LHCN-M2 (cell line): ENCODE measurements at regions not wholly inside any gene's neighbourhood (a gene's known extent, or its start where the extent isn't known, plus 50 kb on each side); places are given as distances from the start of the nearest gene placed in this dataset.

Source experiments
- DNase-seq: peaks from one replicate; pipeline ENCODE4 v3.0.0-alpha.2; 2012; ENCODE audit warnings: low read depth

DNA sequence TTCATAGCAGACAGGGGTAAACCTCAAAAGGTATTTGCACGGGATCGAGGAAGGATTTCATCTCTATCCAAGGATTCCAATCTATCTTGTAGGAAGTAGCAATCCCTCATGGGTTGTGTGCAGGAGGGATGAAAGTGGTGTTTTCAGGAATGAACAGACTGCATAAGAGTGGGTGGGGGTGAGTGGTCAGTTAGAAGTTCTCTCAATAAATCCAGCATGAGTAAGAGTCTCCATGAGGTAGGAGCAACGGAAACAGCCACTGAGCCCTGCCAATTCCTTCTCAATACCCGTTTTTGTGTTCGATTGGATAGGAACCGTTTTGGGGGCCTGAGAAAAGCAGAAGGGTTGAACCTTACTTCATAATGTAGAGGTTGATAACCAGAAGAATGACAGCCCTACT, 375.6 kb downstream of the SOX9 start:
- DNase-seq = no peak

DNA sequence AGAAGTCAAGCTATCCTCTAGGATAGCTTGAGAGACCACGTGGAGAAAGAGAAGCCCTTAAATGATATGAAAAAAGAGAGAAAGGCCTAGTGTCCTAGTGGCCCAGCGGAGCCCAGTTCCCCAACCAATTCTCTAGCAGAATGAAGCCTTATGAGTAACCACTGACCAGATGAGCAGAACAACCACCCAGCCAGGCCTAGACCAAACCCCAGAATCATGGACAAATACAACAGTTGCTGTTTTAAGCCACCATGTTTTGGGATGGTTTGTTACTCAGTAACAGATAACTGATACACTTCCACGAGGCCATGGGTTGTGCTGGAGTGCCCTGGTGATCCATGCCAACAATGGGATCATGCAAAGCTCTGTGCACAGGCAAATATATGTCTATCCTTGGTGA, 377.1 kb downstream of the SOX9 start:
- no peak for DNase-seq

DNA sequence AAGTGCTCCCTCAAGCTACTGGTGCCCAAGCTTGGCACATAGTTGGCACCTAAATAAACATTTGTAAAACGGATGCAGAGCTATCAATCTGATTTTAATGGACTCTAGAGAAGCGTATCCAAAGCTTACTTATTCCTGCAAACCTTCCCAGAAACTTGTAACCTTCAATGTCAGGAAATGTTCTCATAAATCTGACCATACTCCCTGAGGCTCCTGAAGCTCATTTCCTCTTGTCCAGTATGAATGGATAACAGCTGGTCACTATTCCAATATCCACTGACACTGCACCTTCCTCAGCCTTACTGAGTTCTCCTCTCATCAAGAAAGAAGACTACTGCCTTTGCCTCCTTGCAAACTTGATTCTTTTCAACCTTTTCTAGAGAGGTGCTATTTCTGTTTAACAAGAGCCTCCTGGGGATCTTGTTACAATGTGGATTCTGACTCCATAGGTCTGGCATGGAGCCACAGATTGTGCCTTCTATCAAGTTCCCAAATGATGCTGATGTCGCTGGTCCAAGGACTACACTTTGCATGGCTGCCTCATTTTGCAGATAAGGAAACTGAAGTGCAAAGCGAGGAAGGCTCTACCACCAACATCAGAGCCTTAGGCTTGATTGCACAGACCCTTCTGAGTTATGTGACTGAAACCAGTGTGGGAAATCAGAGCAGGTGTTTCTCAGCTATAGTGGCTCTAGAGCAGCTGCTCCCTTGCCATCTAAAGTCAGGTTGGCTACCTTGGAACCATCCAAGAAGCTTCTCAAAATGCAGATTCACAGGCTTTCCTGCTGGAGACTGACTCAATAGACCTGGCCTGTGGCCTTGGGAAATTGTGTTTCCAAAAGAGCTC, 377.8 kb downstream of the SOX9 start:
- peak; percentile 20 for DNase-seq

DNA sequence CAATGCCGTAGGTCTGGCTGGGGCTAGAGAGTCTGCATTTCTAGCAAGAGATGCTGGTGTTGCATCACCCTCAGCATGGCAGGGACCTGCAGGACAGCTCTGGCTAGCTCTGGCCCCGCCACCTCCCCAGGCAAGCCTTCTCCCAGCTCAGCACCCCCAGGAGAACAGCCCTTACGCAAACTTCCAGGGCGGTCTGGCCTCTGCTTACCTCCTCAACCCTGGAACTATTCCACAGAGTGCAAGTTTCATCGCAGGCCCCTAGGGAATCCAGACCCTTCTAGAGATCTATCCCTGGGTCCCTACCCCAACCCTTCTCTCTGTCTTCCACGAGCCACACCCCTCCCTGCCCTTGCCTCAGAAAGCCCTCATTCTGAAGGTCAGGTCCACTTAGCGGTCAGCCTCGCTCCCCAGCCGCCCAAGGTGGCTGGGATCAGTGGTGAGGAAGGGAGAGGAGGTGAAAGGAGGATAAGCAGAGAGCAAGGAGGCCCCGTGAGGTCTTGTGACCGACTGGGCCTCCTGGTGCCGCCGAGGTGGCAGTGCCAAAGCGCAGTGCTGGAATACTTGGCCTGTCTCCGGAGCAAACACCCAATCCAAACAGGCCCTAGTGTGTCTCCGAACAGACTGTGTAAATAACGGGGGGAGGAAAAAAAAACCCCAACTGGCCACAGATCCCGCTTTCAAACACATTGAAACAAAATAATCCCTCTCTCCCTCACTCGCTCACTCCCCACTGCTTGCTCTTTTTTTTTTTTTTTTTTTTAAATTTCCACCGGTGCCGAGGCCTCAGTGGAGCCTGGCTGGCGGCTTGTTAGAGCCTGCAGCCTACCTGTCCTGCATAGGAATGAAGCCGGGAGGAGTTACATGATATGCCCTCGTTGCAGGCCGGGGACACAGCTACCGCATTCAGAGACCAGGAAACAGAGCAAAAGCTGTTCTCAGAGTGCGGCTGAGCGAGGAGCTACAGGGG, 380.9 kb downstream of the SOX9 start:
- no peak for DNase-seq

DNA sequence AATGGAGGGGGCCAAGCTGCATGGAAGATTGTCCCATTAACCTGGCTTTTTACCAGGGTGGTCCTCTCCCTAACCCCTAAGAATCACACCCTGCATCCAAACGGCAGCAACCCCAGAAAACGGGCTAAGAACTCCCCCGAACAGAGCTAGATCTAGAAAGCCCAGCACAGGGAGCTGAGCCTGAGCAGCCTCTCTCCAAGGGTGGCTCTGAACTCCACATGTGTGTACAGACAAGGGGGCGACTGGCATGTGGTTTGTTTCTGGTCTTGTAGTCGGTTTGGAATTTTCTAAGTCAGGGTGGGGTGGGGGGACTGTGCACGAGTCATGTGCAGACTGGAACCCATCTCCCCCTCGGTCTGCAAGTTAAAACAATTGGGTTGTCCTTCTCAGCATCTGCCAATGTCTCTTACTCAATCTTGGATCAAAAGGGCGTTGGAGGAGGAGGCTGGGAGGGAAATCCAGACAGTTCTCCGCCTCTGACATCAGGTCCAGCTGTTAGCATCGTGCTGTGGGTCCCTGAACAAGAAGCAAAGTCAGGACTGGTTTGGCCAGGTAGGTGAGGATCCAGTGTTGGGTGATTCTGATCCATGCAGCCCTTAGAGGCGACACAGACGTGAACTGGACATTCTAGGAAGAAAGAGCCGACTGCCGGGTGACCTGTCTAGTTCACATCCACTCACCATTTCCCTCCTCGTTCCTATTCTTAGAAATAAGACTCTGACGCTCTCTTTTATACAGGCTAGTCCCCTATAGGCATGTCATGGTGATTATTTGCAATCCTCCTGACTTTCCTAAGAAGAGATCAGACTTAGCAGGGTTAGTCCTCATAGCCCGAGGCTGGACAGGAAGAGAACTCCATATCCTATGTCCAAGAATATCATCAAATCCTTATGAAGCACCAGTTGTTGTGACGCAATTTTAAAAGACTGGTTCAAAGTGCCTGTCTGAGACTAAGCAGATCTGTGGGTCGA, 381.8 kb downstream of the SOX9 start:
- DNase-seq = peak; percentile 50

DNA sequence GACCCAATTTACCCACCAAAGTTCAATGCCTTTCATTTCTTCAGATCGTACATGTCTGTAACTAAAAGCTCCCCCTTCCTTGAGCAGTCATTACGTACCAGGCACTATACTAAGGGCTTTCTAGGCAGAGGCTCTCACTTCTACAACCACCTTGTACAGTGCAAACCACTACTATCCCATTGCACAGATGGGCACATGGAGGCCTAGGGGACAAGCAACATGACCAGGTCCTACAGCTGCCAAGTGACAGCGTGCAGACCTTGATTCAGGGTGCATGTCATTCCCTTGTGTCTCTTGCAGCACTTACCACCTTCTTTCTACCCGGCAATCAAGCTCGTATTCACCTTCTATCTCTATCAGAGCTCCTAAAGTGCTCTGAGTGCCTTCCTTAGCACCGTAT, 382.7 kb downstream of the SOX9 start:
- no peak for DNase-seq

DNA sequence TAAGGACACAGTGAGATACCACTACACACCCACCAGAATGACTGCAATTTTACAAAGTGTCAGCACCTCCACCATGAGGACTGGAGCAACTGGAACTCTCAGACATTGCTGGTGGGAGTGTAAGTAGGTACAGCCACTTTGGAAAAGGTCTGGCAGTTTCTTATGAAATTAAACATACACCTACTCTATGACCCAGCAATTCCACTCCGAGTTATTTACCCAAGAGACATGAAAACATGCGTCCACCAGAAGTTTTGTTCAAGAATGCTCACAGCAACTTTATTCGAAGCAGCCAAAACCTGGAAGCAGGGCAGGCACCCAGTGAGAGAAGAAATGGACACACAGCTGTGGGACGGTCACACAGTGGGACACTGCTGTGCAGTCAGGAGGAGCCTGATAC, 384.0 kb downstream of the SOX9 start:
- no peak for DNase-seq

DNA sequence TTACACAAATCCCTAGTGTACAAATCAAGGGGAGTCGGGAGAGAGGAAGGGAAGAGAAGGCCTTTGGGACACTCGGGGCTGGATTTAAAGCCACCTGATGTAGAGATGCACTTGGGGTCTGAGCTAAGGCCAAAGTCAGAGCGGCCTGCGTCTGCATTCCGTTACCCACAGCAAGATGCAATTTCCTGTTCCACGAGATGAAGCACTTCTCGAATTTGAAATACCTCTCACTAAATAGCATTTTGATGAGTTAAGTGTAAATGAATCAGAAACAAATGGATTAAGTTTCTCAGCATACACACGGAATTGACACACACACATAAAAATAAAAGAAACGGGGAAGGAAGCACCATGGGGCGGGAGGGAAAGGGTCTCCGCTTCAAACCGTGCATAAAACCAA, 386.0 kb downstream of the SOX9 start:
- no peak for DNase-seq

DNA sequence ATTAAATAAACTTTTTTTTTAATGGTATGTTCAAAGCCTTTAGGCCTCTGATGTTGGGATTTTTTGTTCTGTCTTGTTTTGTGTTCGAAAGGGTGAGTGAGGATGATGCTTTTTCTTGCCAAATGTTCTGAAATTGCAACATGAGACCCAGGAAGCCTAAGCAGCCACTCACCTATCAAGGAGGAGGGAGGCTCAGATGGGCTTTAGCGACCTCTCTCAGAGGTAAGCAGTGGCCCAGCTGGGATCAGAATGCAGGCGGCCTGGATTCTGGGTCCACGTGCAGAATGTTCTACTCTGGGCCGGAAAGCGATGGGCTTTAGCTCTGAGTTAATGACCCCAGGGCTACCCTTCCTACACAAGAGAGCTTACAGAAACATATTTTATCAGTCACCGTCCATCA, 386.6 kb downstream of the SOX9 start:
- DNase-seq = no peak

DNA sequence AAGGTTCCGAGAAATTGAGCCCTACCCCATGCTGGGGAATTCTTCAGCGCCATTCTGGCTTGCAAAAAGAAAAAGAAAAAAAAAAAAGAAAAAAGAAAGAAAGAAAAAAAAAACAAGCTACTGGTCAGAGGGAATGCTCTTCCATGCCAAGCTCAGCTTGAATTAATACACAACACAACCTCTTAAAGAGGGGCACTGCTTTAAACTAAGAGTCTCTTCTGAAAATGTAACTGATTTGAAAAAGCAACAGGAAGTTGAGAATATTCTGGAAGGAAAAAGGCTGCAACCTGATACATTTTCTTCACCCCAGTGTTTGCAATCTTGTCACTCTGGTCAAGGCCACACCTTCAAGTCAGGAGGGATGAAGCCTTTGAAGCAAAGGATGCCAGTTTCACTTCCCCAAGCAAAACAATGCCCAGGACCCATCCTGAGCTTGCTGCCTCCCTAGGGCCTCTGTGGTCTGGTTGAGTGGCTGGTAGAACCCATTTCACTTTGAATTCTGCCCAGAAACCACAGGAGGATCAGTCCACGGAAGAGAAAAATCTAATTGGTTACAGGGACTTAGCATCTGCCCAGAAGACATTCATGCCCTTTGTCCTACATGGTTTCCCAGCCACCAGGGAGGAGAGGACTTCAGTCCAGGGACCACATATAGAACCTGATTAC, 389.7 kb downstream of the SOX9 start:
- DNase-seq = peak; percentile 76

DNA sequence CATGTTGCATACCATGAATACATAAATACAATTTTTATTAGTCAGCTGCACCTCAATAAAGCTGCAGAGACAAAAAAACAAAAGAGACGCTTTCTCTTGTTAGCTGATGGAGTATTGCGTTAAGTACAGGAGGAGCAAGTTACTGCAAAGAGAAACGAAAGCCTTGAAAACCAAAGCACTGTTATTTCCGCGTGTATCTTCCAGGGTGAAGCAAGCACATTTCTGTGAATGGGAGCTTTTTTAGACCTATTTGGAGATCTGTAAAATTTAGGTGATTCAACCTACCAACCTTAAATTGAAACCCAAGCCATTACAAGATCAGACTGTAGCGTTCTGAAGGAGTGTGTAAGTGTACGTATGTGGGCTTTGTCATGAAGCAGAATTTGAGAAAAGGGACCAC, 390.4 kb downstream of the SOX9 start:
- DNase-seq = no peak

DNA sequence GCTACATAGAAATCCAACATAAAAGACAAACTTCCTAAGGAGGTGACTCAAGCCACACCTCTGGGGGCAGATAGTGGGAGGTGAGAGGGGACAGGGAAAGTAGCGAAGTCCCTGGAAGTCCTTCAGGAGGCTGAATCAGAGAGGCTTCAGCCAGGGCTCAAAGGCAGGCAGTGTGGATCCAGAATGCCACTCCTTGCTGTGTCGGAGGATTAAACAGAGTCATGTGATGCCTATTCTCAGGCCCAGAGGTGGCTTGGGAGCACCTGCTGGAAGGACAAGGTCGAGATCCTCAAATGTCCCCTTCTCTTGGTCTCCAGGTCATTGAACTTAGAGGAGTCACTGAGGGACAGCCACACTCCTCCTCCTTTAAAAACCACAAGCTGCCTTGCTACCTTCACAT, 391.1 kb downstream of the SOX9 start:
- no peak for DNase-seq

DNA sequence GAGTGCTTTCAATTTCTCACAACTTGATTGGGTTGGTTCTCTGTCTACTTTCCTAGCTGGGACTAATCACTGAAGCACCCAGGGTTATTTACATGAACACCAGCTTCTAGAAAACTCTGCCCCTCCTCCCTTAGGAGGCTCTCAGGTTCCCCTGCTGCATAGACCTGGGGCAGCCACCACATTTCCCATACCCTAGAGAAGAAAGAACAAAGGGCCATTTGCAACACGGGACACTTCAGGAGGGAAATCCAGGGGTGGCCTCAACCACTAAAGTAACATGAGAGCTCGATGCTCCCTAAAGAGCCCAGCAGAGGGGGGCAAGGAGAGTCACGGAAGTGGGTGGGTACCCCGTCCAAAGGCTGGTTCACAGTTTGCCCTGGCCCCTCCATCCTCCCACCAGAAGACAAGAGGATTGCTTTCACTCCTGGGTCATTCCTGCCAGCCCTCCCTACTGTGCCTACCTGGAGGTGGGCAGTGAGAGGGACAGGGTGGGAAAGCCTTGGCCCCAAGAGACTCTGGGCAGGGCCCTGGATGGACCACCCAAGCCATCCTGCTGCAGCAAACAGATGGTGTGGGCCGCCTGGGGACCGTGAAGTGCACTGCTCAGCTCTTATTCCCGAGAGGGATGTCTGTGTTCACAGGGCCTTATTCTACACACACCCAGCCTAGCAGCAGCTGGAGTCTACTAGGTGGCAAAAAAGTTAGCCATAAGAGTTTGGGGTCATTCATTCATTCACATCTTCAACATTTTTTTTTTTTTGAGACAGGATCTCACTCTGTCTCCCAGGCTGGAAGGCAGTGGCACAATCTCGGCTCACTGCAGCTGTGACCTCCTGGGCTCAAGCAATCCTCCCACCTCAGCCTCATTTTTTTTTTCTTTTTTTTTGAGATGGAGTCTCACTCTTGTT, 392.1 kb downstream of the SOX9 start:
- no peak for DNase-seq

DNA sequence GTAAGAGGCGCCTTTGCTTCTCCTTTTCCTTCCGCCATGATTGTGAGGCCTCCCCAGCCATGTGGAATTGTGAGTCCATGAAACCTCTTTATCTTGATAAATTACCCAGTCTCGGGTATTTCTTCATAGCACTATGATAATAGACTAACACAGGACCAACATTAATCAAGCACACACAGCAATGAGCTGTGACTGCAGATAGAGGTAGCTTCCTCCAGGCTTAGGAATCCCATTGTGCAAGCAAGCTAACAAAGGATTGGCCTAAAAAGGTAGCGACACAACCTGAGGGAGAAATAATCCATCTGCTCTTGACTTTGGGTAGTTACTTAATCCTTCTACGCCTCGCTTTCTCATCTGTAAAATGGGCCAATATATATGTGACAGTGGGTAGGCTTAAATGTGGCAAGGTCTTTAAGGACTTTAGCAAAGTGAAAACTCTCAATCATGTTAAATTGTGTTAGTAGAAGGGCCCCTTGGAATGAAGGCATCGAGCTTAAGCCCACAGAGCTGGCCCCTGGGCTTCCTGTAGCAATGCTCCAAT, 393.6 kb downstream of the SOX9 start:
- DNase-seq = no peak

DNA sequence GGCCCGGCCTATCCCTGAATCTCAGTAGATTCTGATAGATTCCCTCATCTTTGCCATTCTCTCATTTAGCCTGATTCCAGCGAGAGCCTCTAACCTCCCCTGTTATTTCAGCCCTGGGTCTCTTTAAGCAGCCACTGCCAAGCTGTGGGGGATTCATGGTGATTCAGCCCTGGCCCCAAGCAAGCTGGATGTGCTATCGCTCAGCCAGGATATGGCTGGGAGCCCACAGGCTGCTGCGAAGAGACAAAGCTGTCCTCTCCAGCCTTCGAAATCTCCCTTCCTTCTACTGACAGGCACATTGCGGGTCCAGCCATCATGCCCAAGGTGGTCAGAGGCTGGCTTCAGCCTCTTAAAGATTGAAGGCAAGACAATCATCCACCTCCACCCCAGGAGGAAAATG, 394.1 kb downstream of the SOX9 start:
- DNase-seq = peak; percentile 48

DNA sequence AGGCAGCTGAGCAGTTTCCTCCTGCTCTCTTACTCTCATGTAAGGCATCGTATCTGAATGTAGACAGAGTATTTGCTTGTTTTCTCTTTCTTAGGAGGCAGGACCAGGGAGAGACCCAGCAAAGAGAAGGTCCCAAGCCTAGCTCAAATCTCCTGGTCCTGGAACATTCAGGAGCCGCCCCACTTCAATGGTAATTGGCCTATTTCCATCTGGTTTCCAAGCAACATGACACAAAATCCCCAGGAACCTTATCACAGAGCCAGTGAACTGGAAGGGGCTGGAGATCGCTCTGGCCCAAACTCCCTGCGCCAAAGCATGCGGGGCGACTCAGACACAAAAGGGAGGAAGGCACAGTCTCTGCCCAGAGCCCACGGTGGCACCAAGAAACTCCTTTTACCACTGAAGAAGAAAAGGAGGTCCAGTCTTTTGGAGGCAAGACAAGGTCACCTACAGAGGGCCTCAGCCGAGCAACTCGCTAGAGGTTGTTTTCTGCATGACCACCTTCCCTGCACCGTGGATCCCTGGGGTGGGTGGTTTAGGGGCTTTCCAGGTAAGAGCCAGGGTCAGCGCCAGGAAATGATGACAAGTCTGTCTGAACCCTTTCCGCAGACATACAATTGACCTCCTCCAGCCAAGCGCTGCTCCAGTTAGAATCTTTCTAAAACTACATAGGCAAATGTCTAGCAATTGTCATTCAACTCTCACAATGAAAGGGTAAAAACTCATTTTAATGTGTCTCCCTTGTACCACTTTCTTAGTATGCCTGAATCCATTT, 394.7 kb downstream of the SOX9 start:
- DNase-seq = peak; percentile 42

DNA sequence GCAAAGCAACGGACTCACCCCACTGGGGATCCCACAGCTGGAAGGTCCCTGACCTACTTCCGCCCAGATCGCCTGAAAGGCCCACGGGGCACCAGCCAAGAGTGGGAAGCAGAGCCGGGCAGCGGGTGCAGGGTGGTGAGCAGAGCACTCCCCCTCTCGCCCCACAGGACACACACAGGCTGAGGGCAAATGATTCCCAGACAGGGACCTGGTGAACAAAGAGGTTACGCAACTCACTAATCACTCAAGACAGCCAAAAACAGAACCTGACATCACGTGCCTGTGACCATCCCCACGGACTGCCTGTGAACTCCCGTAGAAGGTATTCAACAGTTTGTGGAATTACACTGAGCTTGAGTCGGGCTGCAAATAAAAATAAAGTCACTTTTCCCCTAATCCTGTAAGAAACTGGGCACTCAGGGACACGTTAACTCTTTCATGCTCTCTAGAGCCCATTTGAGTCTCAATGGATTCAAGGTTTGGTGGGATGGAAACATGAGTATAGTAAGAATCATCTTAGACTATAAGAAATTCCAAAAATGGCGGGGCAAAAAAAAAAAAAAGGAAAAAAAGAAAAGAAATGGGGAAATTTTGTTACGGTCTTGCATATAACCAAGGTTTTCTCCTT, 396.1 kb downstream of the SOX9 start:
- DNase-seq = no peak
